H7 (cell line): ENCODE measurements at regions not wholly inside any gene's neighbourhood (a gene's known extent, or its start where the extent isn't known, plus 50 kb on each side); places are given as distances from the start of the nearest gene placed in this dataset.

Source experiments
- DNase-seq: peaks from one replicate; pipeline ENCODE4 v3.0.0; 2012
- H3K27me3 ChIP-seq: 2 replicates; pipeline ENCODE4 v1.6.0; 2011; ENCODE audit warnings: mild to moderate bottlenecking, low read length; ENCODE audit not compliant: control insufficient read depth, insufficient read depth
- H3K36me3 ChIP-seq: replicated peaks from 2 replicates; pipeline ENCODE4 v1.5.1; 2011; ENCODE audit warnings: low read length; ENCODE audit not compliant: control insufficient read depth, insufficient read depth
- H3K4me3 ChIP-seq: 2 replicates; pipeline ENCODE4 v1.5.1; 2011; ENCODE audit warnings: low read depth, mild to moderate bottlenecking, control low read depth, low read length, moderate library complexity; ENCODE audit not compliant: insufficient read depth

DNA sequence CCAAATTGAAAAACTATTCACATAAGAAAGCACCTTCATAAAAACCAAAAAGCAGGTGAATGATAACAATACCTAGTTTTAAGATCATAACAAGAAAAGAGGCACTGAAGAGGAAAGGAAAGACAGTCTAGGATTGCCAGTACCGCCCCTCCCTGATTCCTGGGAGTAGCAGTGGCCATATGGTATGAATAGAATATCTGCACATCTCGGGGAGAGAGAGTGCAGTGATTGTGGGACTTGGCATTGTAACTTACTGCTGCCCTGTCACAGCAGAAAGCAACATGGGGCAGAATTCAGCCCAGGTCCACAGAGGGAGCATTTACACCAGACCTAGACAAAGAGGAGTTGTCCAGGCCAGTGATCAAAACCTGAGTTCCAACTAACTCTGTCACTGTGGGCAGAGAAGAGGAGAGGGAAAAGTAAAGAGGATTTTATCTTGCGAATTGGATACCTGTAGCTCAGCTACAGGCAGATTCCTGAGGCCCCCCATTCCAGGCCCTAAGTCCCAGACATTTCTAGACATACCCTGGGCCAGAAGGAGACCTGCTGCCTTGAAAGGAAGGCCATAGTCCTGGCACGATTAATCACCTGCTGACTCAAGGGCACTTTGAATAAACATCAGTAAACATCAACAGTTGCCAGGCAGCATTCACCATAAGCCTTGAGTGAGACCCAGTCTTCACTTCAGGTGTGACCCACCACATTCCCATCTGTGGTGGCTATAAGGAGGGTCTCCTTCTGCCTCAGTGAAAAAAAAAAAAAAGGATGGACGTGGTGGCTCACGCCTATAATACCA lies 397.5 kb downstream of the TGFB2 start:
- Histone ChIP-seq H3K4me3 (no peak overlapping the region), H3K36me3 (no peaks in the 10 kb centered on the region), H3K27me3 (no peaks in the 10 kb centered on the region)
- DNase-seq, result no peak

DNA sequence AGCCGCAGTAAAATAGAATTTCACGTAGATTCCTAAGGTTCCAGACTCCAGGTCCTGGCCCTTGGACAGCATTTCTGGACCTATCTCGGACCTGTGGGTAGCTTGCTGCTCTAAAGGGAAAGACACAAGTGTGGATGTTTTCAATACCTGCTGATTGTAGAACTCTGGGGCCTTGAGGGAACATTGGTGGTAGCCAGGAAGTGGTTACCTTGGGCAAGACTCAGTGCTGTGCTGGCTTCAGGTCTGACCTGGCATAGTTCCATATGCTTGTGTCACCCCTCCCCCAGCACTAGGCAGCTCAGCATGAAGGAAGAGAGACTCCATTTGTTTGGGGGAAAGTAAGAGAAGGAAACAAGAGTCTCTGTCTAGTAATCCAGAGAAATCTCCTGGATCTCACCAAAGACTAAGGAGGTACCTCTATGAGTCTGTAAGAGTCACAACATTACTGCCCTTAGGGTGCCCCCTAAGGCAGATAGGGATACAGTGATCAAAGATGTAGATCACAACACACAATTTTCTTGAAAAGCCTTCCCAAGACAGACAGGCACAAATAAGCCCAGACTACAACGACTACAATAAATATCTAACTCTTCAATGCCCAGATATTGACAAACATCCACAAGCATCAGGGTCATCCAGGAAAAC lies 398.8 kb downstream of the TGFB2 start:
- Histone ChIP-seq H3K27me3 (no peaks in the 10 kb centered on the region), H3K36me3 (no peaks in the 10 kb centered on the region), H3K4me3 (no peak overlapping the region)
- DNase-seq, result no peak

DNA sequence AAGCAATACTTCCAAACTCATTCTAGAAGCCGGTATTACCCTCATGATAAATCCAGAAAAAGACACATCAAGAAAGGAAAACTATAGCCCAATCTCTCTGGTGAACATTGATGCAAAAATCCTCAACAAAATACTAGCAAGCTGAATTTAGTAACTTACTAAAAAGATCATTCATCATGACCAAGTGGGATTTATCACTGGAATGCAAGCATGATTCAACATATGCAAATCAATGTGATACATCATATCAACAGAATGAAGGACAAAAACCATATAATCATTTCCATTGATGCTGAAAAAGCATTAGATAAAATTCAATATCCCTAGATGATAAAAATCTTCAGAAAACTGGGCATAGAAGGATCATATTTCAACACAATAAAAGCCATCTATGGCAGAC lies 402.9 kb downstream of the TGFB2 start:
- H3K27me3 ChIP-seq, result no peaks in the 10 kb centered on the region
- DNase-seq, result no peak
- no peaks in the 10 kb centered on the region for H3K36me3 ChIP-seq
- no peak overlapping the region for H3K4me3 ChIP-seq

DNA sequence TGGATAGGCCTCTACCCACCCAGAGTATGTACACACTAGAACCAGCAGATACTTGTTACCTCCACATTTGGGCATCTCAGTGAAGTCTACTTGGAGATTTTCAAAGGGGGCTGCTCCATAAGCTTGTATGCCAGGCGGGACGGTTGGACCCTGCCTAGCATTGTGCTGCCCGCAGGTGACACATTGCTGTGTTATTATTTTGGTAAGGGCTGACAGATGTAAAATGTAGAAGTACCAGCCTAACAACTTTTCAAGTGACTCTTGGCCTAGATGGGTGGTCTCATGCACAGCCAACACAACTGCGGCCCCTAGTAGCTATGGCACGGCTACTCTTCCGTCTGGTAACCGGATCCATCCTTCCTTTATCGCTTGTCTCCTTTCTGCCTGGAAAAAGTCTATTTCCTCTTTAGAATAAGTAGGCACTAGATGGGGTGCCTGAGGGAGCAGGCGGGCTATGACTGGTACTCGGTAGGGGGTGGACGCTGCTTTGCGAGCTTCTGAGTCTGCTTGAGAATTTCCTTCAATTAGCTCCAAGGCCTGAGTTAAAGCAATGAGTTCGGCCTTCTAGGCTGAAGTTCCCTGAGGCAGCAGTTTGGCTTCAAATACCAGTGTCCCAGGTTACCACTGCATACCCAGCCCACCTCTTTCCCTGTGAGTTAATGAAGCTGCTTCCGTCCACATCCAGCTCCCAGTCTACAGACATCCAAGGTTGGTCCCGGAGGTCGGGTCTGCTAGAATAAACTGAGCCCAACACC lies 405.3 kb downstream of the TGFB2 start:
- no peak for DNase-seq
- Histone ChIP-seq H3K27me3 (no peaks in the 10 kb centered on the region), H3K4me3 (no peak overlapping the region), H3K36me3 (no peaks in the 10 kb centered on the region)

DNA sequence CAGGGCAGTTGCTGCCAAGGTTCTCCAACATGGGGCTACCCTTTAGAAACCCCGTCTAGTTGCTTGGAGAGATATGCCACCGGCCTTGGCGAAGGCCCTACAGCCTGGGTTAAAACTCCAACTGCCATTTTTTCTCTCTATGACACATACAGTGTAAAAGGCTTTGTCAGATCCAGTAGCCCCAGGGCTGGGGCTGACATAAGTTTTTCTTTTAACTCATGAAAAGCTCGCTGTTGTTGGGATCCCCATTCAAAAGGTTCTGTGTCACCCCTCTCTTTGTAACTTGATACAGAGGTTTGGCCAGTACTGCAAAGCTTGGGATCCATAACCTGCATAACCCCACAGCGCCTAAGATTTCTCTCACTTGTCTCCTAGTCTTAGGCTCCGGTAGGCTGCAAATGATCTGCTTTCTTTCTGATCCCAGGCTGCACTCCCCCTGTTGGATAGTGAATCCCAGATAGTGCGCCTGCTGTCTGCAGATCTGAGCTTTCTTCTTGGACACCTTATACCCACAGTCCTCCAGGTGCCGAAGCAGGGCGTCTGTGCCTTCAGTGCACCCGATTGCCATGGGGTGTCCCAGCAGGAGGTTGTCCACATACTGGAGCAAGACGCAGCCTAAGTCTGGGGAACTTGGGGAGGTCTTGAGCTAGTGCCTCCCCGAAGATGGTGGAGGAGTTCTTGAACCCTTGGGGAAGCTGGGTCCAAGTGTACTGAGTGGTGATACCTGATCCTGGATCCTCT lies 406.2 kb downstream of the TGFB2 start:
- no peaks in the 10 kb centered on the region for H3K27me3 ChIP-seq
- no peak overlapping the region for H3K4me3 ChIP-seq
- no peak for DNase-seq
- no peaks in the 10 kb centered on the region for H3K36me3 ChIP-seq

DNA sequence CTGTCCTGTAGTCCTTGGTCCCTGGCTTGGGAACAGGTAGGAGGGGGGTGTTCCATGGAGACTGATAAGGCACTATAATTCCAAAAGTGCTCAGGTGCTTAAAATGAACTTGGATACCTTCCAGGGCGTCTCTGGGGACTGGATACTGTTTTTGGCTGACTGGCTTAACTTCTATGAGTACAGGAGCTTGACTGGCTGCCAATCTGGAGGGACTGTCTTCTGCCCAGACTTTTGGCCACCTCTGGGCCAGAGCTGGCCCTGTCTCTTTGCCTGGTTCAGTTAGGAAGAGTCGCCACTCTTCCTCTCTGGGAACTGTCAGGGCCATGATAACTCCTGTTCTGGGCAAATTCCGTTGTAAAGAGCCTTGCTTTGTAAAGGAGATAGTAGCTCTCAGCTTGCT lies 407.0 kb downstream of the TGFB2 start:
- H3K36me3 ChIP-seq, result no peaks in the 10 kb centered on the region
- no peaks in the 10 kb centered on the region for H3K27me3 ChIP-seq
- no peak overlapping the region for H3K4me3 ChIP-seq
- no peak for DNase-seq

DNA sequence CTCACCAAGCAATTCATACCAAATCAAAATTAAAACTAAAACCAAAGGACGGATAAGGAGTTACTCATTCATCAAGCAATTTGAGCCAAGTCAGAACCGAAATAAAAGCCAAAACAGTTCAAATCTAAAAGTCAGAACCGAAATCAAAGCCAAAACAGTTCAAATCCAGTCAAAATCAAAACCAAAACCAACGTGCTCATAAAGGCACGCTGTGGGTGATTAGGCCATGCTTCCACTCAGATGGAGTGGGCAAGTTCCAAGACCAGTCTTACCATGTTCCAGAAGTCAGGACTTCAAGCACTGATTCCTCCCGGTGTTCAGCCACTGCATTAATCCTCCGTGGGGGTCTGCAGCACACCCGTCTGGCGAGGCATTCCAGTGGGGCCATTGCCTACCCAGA lies 409.3 kb downstream of the TGFB2 start:
- Histone ChIP-seq H3K4me3 (no peak overlapping the region), H3K36me3 (no peaks in the 10 kb centered on the region), H3K27me3 (no peaks in the 10 kb centered on the region)
- DNase-seq, result no peak

DNA sequence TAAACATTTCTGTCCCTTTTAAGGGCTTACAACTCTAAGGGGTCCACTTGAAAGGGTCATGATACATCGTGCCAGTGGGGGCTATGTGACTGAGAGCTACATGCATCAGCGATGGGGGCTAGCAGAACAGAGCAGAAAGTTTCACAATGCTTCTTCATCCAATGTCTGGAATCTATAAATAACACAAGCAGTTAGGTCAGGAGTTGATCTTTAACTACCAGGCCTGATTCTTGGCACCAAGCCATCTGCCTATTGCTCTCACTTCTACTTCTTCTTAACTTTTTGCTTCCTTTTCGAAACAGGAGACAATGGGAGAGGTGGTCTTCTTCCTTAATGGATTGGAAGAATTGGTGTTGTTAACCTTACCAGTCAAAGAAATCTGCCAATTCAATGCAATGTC lies 410.0 kb downstream of the TGFB2 start:
- DNase-seq, result no peak
- no peaks in the 10 kb centered on the region for H3K36me3 ChIP-seq
- no peaks in the 10 kb centered on the region for H3K27me3 ChIP-seq
- H3K4me3 ChIP-seq, result no peak overlapping the region

DNA sequence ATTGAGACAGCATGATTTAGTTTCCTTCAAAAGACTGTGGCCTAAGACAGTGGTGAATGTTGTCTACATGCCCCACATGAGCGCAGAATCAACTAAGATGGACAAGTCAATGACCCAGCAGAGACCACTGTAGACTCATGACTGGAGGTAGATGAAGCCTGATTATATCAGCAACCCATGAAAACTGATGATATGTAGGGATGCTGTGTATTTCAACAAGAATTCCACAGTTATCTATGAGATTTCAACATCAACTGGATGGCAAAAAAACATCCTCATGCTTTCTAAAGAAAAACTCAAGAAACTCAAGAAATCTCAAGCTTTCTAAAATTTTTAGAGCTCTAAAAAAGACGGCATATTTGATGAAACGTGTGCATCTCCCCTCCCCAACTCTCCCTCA lies 413.9 kb upstream of the LYPLAL1 start:
- H3K27me3 ChIP-seq, result no peaks in the 10 kb centered on the region
- DNase-seq, result no peak
- no peak overlapping the region for H3K4me3 ChIP-seq
- H3K36me3 ChIP-seq, result no peaks in the 10 kb centered on the region

DNA sequence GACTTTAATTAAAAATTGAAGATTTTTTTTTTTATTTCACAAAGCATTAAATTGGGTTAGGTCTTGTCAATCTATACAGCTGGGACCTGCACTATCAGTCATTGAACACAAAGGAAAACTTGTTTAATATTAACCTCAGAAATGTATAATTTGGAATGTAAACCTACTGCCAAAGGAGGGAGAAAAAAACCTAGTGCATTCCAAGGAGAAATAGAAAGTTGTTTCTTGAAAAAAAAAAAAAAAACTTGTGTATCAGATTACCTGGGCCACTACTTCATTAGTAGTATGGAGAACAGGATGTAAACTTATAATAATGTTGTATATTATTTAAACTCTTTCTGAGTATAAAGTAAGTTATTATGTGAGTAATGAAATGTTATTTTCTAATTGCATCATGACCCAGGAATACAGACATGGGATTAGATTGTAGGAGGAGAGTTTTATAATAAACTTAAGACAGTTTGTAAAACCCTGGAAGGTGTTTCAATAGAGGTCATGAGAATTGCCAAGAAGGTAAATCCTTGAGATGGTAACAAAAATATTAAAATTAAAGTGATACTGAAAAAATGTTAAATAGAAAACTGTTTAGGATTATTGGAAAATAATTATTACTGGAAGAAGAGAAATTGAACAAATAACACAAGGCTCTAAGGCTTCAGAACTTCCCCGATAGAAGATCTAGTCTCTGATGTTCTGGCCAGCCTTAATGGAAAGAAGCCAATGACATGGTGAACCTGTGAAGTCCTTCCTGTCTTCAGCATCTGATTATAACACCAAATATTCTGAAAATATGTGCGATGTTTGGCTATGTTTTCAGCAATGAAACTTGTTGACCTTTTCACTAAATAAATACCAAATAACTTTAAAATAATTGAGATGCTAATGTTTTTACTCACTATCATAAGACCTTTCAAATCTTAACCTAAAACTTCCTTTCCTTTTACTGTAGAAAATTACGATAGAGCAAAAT lies 412.8 kb upstream of the LYPLAL1 start:
- no peak for DNase-seq

DNA sequence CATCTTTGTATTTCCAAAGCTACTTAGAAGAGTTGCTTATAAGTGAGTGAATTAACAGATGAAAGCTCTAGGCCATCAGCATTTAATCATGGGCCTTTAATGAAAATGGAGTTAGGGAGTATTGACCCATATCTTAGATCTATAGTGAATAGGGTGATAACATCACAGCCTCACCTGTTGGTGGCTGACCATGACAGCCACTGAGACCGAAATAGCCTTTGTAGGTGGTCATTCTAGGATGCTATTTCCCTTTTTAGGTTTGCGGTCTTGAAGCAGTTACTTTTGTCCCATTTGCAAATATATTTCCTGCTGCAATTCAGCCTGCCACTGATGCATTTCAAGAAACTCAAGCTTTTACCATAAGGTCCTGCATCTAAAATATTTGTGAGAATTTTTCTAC lies 410.1 kb upstream of the LYPLAL1 start:
- DNase-seq, result no peak
- H3K4me3 ChIP-seq, result no peak overlapping the region
- H3K36me3 ChIP-seq, result no peaks in the 10 kb centered on the region
- no peaks in the 10 kb centered on the region for H3K27me3 ChIP-seq

More for the DNA sequence above, 412.8 kb upstream of the LYPLAL1 start:
- H3K36me3 ChIP-seq, result no peaks in the 10 kb centered on the region
- no peak overlapping the region for H3K4me3 ChIP-seq
- no peaks in the 10 kb centered on the region for H3K27me3 ChIP-seq

DNA sequence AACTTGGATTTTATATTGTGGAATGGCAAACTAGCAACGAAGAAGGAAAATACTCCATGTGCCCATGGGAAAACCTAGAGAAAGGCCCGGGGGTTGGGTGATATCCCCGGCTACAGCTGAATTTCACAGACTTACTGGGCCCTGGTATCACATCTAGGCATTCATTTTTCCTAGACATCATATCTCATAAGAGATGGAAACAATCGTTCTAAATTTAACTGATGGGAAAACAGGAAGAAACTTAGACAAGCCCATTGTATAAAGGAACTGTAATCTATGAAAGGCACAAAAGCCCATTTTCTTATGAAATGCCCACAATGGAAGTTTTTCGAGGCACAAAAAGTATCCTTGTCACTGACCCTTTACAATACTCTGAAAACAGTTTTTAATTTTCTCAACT lies 407.9 kb upstream of the LYPLAL1 start:
- DNase-seq, result no peak
- Histone ChIP-seq H3K4me3 (no peak overlapping the region), H3K27me3 (no peaks in the 10 kb centered on the region), H3K36me3 (no peaks in the 10 kb centered on the region)

DNA sequence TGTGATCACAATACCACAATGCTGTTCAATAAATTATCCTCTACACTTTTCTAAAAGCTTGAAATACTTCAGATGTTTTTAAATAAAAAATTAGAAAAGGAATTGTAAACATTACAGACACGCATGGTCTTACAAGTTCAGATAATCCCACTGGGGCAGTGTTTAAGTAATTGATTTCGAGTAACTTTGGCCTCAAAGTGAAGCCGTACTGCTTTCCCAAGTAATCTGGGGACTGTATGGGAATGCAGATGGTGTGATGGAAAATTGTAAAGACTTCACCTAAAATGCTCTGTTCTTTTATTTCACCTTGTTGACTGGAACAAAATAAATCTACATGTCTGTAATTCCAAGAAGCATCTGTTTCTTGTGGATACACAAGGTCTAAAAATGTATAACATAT lies 401.7 kb upstream of the LYPLAL1 start:
- H3K4me3 ChIP-seq, result no peak overlapping the region
- H3K27me3 ChIP-seq, result no peaks in the 10 kb centered on the region
- H3K36me3 ChIP-seq, result no peaks in the 10 kb centered on the region
- DNase-seq, result no peak

DNA sequence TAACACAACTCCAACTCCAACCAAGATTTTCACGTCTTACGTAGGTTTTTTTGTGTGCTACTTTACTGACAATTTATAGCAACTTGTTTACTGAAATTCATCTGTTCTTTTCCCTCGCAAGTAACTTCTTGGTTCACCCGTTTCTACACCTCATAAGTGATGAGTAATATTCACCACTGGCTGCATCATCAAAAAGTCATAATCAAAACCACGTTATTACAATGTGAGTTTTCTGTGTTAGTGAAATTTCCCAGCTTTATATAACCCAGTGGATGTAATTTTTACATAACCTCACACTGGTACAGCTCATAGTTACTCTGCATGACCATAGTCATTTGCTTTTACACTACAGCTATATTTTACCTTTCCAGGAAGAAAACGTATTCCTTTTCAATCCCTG lies 401.1 kb upstream of the LYPLAL1 start:
- Histone ChIP-seq H3K4me3 (no peak overlapping the region), H3K36me3 (no peaks in the 10 kb centered on the region), H3K27me3 (no peaks in the 10 kb centered on the region)
- no peak for DNase-seq
